ENCODE measurements at regions not wholly inside any gene's neighbourhood (a gene's known extent, or its start where the extent isn't known, plus 50 kb on each side); places are given as distances from the start of the nearest gene placed in this dataset.
A peak's percentile ranks its signal among the peaks of the same experiment; 100 is the strongest.
"Not testable (repeated sequence)": the region's sequence is repeated elsewhere in the genome, so short reads cannot be mapped to it uniquely, and the experiment has no call there.

- DNase-seq, result no peak
- intact Hi-C loops (cut with DNase I), result no loop called here
Observed at GRCh38 chr6:19892260-19892659, 55.1 kb downstream of the ID4 start.

GRCh38 chr6:19895866-19896692 lies 58.9 kb downstream of the ID4 start:
- intact Hi-C loops (cut with DNase I), result no loop called here
- DNase-seq, result no peak

- peak in 3 of 42 donors; percentile 2 to 5 (median 4) for DNase-seq
- intact Hi-C loops (cut with DNase I), result no loop called here
Observed at GRCh38 chr6:19896693-19897010, 59.5 kb downstream of the ID4 start.

GRCh38 chr6:19898141-19898740 lies 61.1 kb downstream of the ID4 start:
- DNase-seq, result no peak
- intact Hi-C loops (cut with DNase I), result no loop called here

- DNase-seq, result no peak
- intact Hi-C loops (cut with DNase I), result no loop called here
Observed at GRCh38 chr6:19902201-19902600, 65.0 kb downstream of the ID4 start.

GRCh38 chr6:19904408-19904807 lies 67.2 kb downstream of the ID4 start:
- intact Hi-C loops (cut with DNase I); DNase-seq: not testable (repeated sequence)

- DNase-seq, result no peak
- intact Hi-C loops (cut with DNase I), result no loop called here
Observed at GRCh38 chr6:19905584-19905983, 68.4 kb downstream of the ID4 start.

- intact Hi-C loops (cut with DNase I), result no loop called here
- DNase-seq, result no peak
Observed at GRCh38 chr6:19906171-19906570, 69.0 kb downstream of the ID4 start.

GRCh38 chr6:19911223-19911622 lies 74.1 kb downstream of the ID4 start:
- DNase-seq, result no peak
- intact Hi-C loops (cut with DNase I), result no loop called here

GRCh38 chr6:19918436-19918835 lies 81.3 kb downstream of the ID4 start:
- no peak for DNase-seq
- intact Hi-C loops (cut with DNase I), result no loop called here

GRCh38 chr6:19921786-19922185 lies 84.6 kb downstream of the ID4 start:
- no peak for DNase-seq
- intact Hi-C loops (cut with DNase I), result no loop called here

GRCh38 chr6:19925533-19925932 lies 88.4 kb downstream of the ID4 start:
- DNase-seq, result no peak
- intact Hi-C loops (cut with DNase I), result no loop called here

GRCh38 chr6:19928461-19928860 lies 91.3 kb downstream of the ID4 start:
- DNase-seq, result no peak

GRCh38 chr6:19929312-19929711 lies 92.1 kb downstream of the ID4 start:
- intact Hi-C loops (cut with DNase I), result no loop called here
- no peak for DNase-seq

More at GRCh38 chr6:19928461-19928860, 91.3 kb downstream of the ID4 start:
- intact Hi-C loops (cut with DNase I), result no loop called here

- no peak for DNase-seq
- intact Hi-C loops (cut with DNase I), result no loop called here
Observed at GRCh38 chr6:19934996-19935591, 97.9 kb downstream of the ID4 start.

GRCh38 chr6:19939321-19939720 lies 102.2 kb downstream of the ID4 start:
- intact Hi-C loops (cut with DNase I); DNase-seq: not testable (repeated sequence)

GRCh38 chr6:19939926-19940325 lies 102.8 kb downstream of the ID4 start:
- intact Hi-C loops (cut with DNase I); DNase-seq: not testable (repeated sequence)

GRCh38 chr6:19943042-19943441 lies 105.9 kb downstream of the ID4 start:
- DNase-seq, result no peak

GRCh38 chr6:19945843-19946358 lies 108.7 kb downstream of the ID4 start:
- intact Hi-C loops (cut with DNase I), result no loop called here
- DNase-seq, result no peak

More at GRCh38 chr6:19943042-19943441, 105.9 kb downstream of the ID4 start:
- intact Hi-C loops (cut with DNase I), result no loop called here

GRCh38 chr6:19949155-19949554 lies 112.0 kb downstream of the ID4 start:
- intact Hi-C loops (cut with DNase I), result no loop called here
- DNase-seq, result no peak

Measured in head of caudate nucleus (tissue), 42 donors.